Upper lobe of left lung (tissue), 6 donors: ENCODE measurements at regions not wholly inside any gene's neighbourhood (a gene's known extent, or its start where the extent isn't known, plus 50 kb on each side); places are given as distances from the start of the nearest gene placed in this dataset.

Source experiments
- ATAC-seq, 2 donors: fragments of 200-7000 bp; cut with Tn5 transposase; one replicate each; pipeline ENCODE4 v1.9.1; 2022; ENCODE audit warnings: mild to moderate bottlenecking in 2 of 2, moderate library complexity in 2 of 2; ENCODE audit not compliant: low FRiP score in 2 of 2
- DNase-seq, 2 donors: peaks; one replicate each; pipeline ENCODE4 v3.0.0-alpha.2; 2019 to 2020
- H3K27ac ChIP-seq, 4 donors: fragments of 200-600 bp; sonication (generic); one replicate each; pipeline ENCODE4 v1.5.1; 2016 to 2019
- H3K27me3 ChIP-seq, 4 donors: fragments of 200-600 bp; sonication (generic); one replicate each; pipeline ENCODE4 v1.5.1; 2017 to 2019
- H3K36me3 ChIP-seq, 4 donors: fragments of 200-600 bp; sonication (generic); one replicate each; pipeline ENCODE4 v1.5.1; 2016 to 2019
- H3K4me1 ChIP-seq, 4 donors: fragments of 200-600 bp; sonication (generic); one replicate each; pipeline ENCODE4 v1.5.1; 2018 to 2019
- H3K4me3 ChIP-seq, 4 donors: fragments of 200-600 bp; sonication (generic); one replicate each; pipeline ENCODE4 v1.5.1; 2017 to 2019; ENCODE audit warnings: mild to moderate bottlenecking in 2 of 4, moderate library complexity in 1 of 4
- H3K9me3 ChIP-seq, 4 donors: fragments of 200-600 bp; sonication (generic); one replicate each; pipeline ENCODE4 v1.5.1; 2018 to 2019
- EP300 ChIP-seq, 4 donors: sonication (generic); formaldehyde crosslinking; IDR thresholded peaks; one replicate each; pipeline ENCODE4 v1.5.1; 2017; ENCODE audit warnings: antibody characterized with exemption in 4 of 4, control low read depth in 2 of 4
- POLR2A ChIP-seq, 4 donors: fragments of 450-650 bp; IDR thresholded peaks; one replicate each; pipeline ENCODE4 v1.5.1; 2016 to 2017; ENCODE audit warnings: antibody characterized with exemption in 4 of 4, mild to moderate bottlenecking in 2 of 4
- POLR2AphosphoS5 ChIP-seq, 2 donors: sonication (generic); formaldehyde crosslinking; IDR thresholded peaks; one replicate each; pipeline ENCODE4 v1.5.1; 2017; ENCODE audit warnings: antibody characterized with exemption in 2 of 2
- WGBS, 2 donors: methylation state at CpG; one replicate each; pipeline ENCODE4 v1.1.5; 2017 to 2018; 5-methylcytosine and 5-hydroxymethylcytosine counted together
- TF ChIP-seq, protein P1 (sequence below), 6 experiments: fragments of 450-650 bp in 4 of 6; fragments of 200-600 bp in 2 of 6; sonication (generic) in 2 of 6; IDR thresholded peaks; one replicate each; pipeline ENCODE4 v1.5.1; 2016 to 2019; ENCODE audit warnings: antibody characterized with exemption in 6 of 6
- donor health status: DM: no; HTN: no; CAD: no; lungs with moderate emphysema.
- donor health status: DM: no; HTN: yes; CAD: no; lungs with severe emphysema.

DNA sequence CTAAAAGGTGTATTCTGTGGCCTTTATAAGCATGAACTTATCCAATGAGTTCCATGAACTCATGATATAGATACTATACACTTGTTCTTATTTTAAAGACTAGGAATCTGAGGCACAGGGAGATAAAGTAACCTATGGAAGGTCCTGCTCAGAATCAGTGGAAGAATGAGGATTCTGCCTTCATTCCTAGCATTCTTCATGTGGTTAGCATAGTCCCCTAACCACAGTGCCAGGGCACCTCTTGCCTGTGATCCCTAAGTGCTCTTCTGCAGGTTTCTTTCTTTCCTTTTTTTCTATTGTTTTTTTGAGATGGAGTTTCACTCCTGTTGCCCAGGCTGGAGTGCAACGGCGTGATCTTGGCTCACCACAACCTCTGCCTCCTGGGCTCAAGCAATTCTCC is 174.1 kb downstream of the C9orf152 start:
- Histone ChIP-seq H3K27ac (no peak overlapping the region), H3K9me3 (no peaks in the 10 kb centered on the region), H3K27me3 (no peaks in the 10 kb centered on the region), H3K4me1 (peaks cover 9 to 25% (median 15%) of the 10 kb centered on the region in 4 donors), H3K4me3 (no peak overlapping the region), H3K36me3 (no peaks in the 10 kb centered on the region)
- TF ChIP-seq EP300 (IDR thresholded peaks at IDR 0.05): no peak
- TF ChIP-seq, protein P1, sequence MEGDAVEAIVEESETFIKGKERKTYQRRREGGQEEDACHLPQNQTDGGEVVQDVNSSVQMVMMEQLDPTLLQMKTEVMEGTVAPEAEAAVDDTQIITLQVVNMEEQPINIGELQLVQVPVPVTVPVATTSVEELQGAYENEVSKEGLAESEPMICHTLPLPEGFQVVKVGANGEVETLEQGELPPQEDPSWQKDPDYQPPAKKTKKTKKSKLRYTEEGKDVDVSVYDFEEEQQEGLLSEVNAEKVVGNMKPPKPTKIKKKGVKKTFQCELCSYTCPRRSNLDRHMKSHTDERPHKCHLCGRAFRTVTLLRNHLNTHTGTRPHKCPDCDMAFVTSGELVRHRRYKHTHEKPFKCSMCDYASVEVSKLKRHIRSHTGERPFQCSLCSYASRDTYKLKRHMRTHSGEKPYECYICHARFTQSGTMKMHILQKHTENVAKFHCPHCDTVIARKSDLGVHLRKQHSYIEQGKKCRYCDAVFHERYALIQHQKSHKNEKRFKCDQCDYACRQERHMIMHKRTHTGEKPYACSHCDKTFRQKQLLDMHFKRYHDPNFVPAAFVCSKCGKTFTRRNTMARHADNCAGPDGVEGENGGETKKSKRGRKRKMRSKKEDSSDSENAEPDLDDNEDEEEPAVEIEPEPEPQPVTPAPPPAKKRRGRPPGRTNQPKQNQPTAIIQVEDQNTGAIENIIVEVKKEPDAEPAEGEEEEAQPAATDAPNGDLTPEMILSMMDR (IDR thresholded peaks at IDR 0.05): no peak
- no peak for ATAC-seq
- DNase-seq: no peak
- 90 to 91% methylated on average over 2 of the region's 2 CpGs for WGBS, 2 donors

DNA sequence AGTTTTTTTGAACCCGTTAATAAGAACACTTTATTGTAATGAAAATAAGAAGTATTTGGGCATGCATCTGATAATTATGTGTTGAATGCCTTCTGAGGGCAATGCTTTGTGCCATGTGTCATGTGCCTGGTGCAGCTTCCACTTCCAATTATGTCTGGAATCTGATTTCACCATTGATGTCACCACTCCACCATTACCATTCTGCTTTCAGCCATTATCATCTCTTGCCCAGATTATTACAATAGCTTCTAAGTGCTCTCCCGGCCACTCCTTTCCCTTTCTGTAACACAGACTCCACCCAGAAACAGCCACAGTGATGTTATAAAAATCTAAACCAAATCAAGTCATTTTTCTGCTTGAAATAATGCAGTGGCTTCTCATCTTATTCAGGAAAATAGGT is 171.7 kb downstream of the C9orf152 start:
- 69 to 80% methylated on average over 2 of the region's 2 CpGs for WGBS, 2 donors
- no peaks in the 10 kb centered on the region for H3K9me3 ChIP-seq
- DNase-seq: no peak
- peaks cover 0 to 21% (median 4%) of the 10 kb centered on the region in 4 donors for H3K4me1 ChIP-seq
- no peak overlapping the region for H3K4me3 ChIP-seq
- no peak for ATAC-seq
- H3K27ac ChIP-seq: no peak overlapping the region
- no peaks in the 10 kb centered on the region for H3K36me3 ChIP-seq
- H3K27me3 ChIP-seq: no peaks in the 10 kb centered on the region
- TF ChIP-seq POLR2AphosphoS5 (IDR thresholded peaks at IDR 0.05): no peak
- TF ChIP-seq EP300 (IDR thresholded peaks at IDR 0.05): no peak
- TF ChIP-seq POLR2A (IDR thresholded peaks at IDR 0.05): no peak
- TF ChIP-seq, protein P1 (IDR thresholded peaks at IDR 0.05): no peak

DNA sequence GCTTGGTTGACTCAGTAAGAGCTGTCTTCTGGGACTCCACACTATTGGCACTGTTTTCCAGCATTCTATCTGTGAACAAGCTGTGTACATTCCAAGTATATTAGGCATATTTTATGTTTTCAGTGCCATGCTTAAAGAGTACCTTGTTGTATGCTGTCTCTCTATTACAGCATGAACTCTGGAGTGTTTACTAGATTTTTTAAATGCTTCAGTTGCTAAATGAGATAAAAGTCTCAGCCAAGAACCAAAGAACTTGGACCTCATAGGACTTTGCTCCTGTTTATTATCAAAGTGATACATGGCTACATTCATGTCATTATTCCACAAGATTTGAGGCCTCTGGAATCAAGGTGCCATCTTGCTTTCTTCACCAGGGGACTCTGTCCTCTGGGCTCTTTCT is 167.2 kb downstream of the C9orf152 start:
- H3K4me1 ChIP-seq: peaks cover 0 to 22% (median 9%) of the 10 kb centered on the region in 4 donors
- no peak for DNase-seq
- no peaks in the 10 kb centered on the region for H3K27me3 ChIP-seq
- peak in 1 of 2 donors; percentile 39 for ATAC-seq
- no peaks in the 10 kb centered on the region for H3K36me3 ChIP-seq
- peak overlapping the region in 2 of 4 donors; percentile 37 to 85 for H3K27ac ChIP-seq
- TF ChIP-seq, protein P1 (IDR thresholded peaks at IDR 0.05): no peak
- TF ChIP-seq EP300 (IDR thresholded peaks at IDR 0.05): no peak
- no peak for TF ChIP-seq POLR2A (IDR thresholded peaks at IDR 0.05)
- TF ChIP-seq POLR2AphosphoS5 (IDR thresholded peaks at IDR 0.05): no peak
- H3K4me3 ChIP-seq: no peak overlapping the region
- no peaks in the 10 kb centered on the region for H3K9me3 ChIP-seq

DNA sequence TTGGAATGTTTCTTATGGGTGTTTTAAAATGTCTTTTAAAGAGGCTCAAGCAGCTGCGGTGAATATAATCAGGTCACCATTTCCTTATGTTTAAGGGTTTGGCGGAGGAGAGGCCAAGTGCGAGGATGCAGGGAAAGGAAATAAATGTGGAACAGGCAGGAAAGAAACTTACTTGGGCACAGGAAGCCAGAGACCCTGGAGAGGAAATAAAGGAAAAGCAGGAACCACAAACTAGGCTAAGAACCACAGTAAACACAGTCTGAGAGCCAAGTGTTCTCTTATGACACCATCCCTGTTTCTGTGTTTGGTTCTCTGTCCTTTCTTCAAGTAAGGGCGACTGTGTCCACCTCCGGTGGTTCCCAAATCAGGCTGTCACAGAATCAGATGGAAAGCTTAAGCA is 166.5 kb downstream of the C9orf152 start:
- Histone ChIP-seq H3K36me3 (no peaks in the 10 kb centered on the region), H3K4me3 (no peak overlapping the region), H3K27me3 (no peaks in the 10 kb centered on the region), H3K27ac (peak overlapping the region; percentile 5 to 85 (median 28)), H3K4me1 (peaks cover 0 to 22% (median 9%) of the 10 kb centered on the region in 4 donors), H3K9me3 (no peaks in the 10 kb centered on the region)
- ATAC-seq (no peak), DNase-seq (no peak)
- WGBS, 2 donors: 56 to 59% methylated on average over 5 of the region's 5 CpGs
- TF ChIP-seq EP300 (IDR thresholded peaks at IDR 0.05) (no peak), POLR2AphosphoS5 (IDR thresholded peaks at IDR 0.05) (no peak), POLR2A (IDR thresholded peaks at IDR 0.05) (no peak)
- TF ChIP-seq, protein P1 (IDR thresholded peaks at IDR 0.05): no peak

DNA sequence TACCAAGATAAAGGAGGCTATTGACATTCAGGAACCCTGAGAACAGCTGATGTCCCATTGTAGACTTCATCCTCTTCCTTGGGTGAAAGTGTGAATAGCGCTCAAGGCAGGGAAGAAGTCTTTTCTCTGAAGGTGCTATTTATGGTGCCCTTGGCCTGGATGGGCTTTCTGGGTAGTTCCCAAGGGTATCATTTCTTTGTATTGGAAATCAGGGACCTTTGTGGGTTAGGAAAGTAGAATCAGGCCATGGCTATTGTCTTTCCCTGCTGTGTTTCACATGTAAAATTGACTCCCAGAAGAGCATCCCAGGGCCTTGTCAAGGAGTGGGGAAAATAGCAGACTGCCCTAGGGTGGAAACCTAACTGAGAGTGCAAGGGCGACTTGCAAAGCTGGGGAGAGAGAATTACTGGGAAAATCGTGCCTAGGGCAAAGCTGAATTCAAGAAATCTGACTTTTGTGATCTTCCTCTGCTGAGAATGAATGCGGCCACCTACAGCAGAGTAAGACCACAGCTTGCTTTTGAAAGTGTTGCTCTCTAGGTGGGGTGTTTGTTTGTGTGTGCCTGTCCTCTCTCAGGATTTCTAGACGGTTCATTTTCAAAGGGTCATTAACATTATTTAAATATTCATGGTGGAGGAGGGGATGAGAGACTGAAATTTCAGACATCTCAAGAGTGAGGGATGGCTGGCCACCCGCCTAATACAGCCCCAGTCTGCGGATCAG is 160.6 kb downstream of the C9orf152 start:
- no peaks in the 10 kb centered on the region for H3K9me3 ChIP-seq
- H3K4me3 ChIP-seq: peak overlapping the region in 3 of 4 donors; percentile 64 to 77 (median 69)
- ATAC-seq (no peak), DNase-seq (no peak)
- peak overlapping the region in 3 of 4 donors; percentile 50 to 88 (median 87) for H3K27ac ChIP-seq
- 49 to 59% methylated on average over 7 of the region's 7 CpGs for WGBS, 2 donors
- TF ChIP-seq EP300 (IDR thresholded peaks at IDR 0.05): no peak
- TF ChIP-seq POLR2A (IDR thresholded peaks at IDR 0.05): no peak
- no peak for TF ChIP-seq POLR2AphosphoS5 (IDR thresholded peaks at IDR 0.05)
- TF ChIP-seq, protein P1 (IDR thresholded peaks at IDR 0.05): no peak
- H3K4me1 ChIP-seq: peaks cover 23 to 34% (median 28%) of the 10 kb centered on the region in 4 donors
- H3K27me3 ChIP-seq: no peaks in the 10 kb centered on the region
- no peaks in the 10 kb centered on the region for H3K36me3 ChIP-seq
